ENCODE measurements at regions not wholly inside any gene's neighbourhood (a gene's known extent, or its start where the extent isn't known, plus 50 kb on each side); places are given as distances from the start of the nearest gene placed in this dataset.

DNA sequence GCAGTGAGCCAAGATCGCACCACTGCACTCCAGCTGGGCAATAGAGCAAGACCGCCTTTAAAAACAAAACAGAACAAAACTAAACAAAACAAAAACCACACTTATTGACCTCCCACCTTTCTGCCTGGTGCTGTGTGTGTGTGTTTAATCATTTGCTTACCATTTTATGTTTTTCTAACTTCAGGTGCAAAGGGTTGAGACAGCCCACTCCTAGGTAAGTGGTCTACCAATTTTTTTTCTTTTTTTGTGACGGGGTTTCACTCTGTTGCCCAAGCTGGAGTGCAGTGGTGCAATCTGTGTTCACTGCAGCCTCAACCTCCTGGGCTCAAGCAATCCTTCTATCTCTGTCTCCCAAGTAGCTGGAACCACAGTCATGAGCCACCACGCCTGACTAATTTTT, 65.8 kb downstream of the SALL1 start:
- no peak for DNase-seq (ENCODE audit: extremely low read depth in 1 of 2, low read depth in 1 of 2)

DNA sequence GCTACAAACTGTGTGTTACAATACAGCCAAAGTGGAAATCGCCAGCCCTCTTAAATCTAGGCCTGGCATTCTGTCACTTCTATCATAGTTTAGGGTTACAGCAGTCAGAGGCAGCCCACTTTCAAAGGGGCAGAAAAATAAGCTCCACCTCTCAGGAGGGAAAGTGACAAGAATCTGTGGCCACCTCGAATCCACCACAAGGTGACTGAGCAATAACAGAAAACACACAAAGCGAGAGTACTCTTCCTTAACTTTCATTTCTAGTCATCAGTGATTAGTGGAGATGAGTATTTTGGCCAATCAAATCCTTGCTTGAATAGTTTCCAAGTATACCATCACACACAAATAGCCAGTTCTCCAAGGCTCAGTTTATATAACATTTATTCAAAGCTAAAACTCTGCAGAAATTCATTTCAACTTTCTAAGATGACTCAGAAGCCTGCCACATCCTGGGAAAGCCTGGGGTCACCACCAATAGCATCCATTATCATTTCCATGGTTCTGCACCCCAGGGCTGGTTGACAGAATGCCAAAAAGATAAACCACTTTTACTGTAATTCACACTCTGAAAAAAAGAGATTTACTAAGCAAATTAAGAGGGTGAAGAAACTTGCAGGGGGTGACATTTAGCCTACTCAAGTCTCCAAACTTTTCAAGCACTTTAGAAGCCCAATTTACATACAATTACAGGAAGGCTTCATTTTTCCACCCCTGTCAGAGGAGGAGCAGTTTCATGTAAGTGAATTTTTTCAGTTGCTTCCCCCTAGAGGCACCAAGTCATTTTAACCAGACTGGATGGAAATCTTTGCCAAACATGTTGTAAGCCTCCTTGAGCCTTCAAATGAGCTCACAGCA, 66.8 kb downstream of the SALL1 start:
- DNase-seq (ENCODE audit: extremely low read depth in 1 of 2, low read depth in 1 of 2), result no peak

DNA sequence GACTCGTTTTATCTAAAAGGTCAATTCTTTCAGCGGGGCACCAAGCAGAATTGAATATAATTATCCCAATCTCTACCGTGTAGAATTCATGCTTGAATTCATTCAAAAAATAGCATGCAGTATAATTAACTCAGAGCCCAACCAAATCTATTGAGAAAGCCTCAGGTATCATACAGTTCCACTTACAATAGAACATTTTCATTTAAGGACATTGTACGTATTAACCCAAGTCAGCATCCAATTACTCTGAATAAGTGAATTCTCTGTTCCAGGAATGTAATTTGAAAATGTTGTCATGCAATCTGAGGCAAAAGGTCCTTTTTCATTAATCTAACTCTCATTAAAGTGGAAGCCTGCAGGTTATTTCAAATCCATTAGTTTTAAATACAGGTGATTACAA, 78.5 kb downstream of the SALL1 start:
- DNase-seq (ENCODE audit: extremely low read depth in 1 of 2, low read depth in 1 of 2), result no peak

DNA sequence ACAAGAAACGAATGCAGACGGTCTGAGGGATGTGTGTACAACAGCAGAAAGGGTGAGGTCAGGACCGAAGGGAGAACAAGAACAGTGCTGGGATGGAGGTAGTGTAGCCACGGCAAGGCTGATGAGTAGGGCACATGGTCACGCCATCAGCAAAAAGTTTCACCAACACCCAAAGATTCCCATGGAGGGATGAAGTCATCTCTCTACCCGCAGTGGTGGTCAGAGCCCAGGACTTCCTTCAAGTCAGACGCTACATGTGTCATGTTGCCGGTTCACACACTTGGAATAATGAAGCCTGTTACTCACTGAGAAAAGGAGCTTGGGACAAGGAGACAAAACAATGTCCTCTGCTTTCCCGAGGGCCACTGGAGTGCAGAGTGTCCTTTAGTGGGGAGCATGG, 79.7 kb downstream of the SALL1 start:
- DNase-seq (ENCODE audit: extremely low read depth in 1 of 2, low read depth in 1 of 2), result no peak

DNA sequence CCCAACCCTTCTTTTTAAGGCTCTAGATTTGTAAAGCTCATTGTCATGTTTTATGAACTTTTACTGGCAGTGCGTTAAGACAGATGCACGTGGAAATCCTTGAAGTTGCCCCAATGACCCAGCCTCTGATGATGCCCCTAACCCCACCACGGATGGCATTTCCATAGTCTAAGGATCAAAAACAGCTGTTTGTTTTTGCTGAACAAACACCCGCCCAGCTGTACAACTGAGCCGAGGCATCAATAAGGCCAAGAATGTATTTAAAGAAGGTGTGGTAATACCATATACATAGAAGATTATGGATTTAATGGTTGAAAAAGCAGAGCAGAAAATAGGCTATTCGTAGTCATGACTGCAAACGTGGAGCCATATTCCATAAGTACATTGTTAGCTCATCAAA, 83.7 kb downstream of the SALL1 start:
- no peak for DNase-seq (ENCODE audit: extremely low read depth in 1 of 2, low read depth in 1 of 2)

DNA sequence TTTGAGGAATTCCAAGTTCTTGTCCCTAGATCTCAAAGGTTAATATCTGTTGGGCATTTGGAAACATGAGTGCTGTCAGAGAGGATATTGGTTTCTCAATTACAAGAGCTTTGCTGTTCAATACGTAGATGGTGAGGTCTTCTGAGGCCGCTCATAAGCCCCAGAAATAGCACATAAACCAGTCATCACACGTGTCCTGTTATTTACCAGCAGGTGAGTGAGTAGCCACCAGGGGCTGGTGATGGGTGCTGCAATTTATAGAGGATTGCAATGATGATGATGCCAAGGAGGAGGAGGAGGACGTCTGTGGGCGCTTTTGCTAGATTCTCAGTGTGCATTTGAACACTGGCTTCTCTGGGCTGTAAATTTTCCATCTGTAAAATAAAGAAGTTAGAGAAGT, 89.0 kb downstream of the SALL1 start:
- no peak for DNase-seq (ENCODE audit: extremely low read depth in 1 of 2, low read depth in 1 of 2)

DNA sequence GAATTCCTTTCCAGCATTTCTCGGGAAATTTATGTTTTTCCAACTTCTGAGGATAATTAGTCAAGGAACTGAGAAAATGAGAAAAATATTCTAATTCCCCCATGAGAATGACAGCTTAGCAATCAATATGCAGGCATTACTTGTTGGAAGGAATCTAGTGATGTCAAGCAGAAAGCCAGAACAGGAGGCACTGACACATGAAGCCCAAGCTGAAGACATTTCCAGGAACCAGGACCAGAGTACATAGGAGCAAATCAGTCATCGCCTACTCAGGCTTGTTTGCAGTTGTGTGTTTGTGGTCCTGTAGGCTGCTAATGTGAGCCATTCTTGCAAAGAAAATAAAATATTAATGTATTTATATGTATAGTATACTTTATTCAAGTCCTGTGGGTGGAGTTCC, 89.7 kb downstream of the SALL1 start:
- no peak for DNase-seq (ENCODE audit: extremely low read depth in 1 of 2, low read depth in 1 of 2)

DNA sequence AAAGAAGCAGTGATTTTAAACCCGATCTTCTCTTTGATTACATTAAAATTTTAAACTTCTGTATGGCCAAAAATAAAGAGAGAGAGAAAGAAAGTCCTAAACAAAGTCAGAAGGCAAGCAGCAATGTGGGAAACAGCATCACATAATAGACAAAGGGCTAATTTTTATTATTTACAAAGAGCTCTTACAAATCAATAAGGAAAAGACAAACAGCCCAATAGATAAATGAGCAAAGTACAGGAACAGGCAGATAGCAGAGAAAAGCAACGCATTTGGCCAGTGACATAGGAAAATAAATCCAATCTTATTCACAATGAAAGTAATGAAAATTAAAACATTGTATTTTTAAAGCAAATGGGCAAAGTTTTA, 93.1 kb downstream of the SALL1 start:
- DNase-seq (ENCODE audit: extremely low read depth in 1 of 2, low read depth in 1 of 2), result no peak

DNA sequence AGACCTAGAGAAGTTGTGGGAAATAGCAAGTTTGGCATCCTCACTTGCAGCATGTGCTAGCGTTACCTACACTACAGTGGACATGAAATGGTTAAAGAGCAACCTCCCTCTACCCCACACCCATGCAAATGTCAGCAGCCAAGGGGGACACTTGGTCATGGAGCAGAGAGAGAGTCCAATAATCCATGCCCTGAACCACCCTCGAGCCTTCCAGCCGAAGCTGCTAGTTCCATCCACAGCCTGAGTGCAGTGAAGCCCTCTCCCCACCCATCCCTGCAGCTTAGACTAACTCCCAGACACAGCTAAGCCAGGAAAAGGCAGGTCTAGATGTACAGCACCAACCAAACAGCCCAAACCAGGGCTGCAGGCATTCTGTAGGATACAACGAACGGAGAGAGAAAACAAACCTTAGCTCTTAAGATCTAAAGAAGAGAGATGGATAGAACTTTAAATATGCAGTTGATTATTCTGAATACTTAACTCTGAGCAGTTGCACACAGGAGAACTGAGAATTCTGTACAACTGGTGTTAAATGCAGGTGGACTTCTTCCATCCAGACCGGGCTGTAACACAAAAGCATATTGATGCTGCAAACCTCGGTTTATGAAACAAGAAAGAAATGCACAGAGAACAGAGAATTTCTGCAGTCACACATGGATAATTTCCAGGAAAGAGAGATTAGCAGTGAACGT, 93.8 kb downstream of the SALL1 start:
- no peak for DNase-seq (ENCODE audit: extremely low read depth in 1 of 2, low read depth in 1 of 2)

DNA sequence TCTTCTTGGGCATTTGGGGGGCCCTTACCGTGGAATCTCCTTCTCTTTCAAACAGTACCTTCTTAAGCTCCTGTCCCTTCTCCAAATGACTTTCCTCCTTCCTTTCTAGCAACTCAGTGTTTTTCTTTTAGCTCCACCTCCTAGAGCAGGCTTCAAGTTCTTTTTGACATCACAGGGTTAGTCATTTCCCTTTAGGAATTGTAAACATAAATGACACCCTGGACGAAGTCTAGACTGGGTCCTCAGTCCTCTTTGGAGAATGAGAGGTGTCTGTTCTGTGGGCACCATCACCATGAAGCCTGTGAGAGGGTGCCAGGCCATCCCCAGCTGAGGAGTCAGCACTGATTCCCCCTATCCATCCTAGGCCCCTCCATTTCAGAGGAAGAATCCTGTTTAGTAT, 94.7 kb downstream of the SALL1 start:
- no peak for DNase-seq (ENCODE audit: extremely low read depth in 1 of 2, low read depth in 1 of 2)

DNA sequence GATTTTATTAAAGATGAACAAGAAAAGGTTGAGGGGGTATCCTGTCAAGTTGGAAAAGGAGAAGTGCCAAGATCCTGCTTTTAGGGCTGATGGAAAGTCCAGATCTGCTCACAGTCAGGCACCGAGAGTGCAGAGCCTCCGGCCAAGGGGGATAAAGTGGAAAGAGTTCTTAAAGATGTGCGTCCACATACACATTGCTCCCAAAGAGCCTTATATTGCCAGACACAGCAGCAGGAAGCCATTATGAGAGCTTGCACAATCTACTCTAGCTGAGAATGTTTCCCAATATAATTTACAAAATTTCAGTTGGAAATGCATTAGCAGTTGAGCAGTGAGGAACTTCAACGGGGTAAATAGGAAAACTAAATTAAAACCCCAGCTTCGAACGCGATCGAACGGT, 95.6 kb downstream of the SALL1 start:
- DNase-seq (ENCODE audit: extremely low read depth in 1 of 2, low read depth in 1 of 2), result no peak

DNA sequence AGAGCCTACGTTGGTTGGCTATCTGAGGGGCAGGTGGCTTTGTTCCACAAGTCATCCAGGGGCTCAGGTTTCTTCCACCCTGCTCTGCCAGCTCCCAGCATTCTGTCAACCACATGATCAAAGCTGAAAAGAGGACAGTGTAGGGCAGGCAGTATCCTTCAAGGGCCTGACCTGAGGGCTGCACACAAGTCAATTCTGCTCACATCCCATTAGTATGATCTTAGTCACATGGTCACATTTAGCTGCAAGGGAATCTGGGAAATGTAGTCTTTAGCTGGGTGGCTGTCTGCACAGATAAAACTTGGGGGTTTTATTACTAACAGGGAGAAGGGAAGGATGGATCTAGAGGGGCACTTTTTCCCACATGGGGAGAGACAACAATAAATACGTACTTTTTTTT, 97.3 kb downstream of the SALL1 start:
- DNase-seq (ENCODE audit: extremely low read depth in 1 of 2, low read depth in 1 of 2), result no peak

DNA sequence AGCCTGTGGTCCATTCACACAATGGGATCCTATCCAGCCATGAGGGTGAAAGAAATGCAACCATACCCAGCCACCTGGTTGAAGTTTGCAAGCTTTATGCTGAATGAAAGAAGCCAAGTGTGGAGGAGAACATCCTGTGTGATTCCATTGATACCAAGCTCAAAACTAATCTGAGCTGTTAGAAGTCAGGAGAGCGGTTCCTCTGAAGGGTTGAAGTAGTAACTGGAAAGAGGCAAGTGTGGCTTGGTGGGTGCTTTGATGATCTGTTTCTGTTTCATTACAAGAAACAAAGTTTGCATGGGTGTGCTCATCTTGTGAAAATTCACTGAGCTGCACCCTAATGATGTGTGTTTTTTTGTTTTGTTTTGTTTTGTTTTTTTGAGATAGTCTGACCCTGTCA, 99.4 kb downstream of the SALL1 start:
- DNase-seq (ENCODE audit: extremely low read depth in 1 of 2, low read depth in 1 of 2), result no peak

DNA sequence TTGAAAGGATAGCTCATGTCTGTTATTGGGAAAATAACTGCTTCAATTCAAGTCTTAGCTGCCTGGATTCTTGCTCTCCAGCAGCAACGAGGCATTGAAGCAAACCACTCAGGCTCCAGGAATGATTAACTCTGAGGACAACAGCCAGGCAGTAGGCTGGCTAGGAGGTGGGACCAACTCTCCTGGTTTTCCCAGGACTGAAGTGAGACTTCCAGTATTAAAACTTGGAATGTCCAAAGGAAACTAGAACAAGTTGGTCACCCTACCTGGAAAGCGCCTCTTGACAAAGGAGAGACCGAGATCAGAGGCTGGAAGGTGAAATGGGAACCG, 100.7 kb downstream of the SALL1 start:
- DNase-seq (ENCODE audit: extremely low read depth in 1 of 2, low read depth in 1 of 2), result no peak

DNA sequence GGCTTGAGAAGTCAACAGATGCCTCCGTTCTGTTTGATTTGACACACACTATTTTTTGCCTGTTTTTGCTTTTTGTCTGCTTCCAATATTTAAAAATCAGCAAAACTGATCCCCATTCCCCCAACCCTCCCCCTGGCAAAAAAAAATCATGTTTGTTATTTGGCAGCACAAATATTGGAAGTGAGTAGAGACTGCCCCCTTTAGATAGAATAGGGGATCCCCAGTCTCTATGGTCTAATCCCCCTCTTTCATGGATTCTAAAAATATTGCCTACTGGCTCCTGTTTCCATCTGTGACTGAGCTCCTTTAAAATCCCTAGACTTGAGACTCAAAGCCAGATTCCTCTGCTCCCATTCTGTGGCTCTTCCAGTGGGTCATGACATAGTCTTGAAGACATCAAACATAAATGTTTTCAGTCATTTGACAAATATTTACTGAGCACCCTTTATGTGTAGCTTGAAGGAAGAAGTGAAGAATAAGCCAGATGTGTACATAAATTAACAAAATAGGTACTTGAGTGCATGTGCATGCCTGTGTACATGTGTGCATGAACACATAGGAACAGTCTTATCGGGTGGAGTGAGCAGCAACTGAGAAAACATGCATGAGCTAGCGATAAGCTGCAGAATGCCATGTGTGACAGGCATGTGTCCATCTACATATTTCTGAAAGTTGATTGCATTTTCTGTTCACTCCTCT, 101.2 kb downstream of the SALL1 start:
- no peak for DNase-seq (ENCODE audit: extremely low read depth in 1 of 2, low read depth in 1 of 2)

DNA sequence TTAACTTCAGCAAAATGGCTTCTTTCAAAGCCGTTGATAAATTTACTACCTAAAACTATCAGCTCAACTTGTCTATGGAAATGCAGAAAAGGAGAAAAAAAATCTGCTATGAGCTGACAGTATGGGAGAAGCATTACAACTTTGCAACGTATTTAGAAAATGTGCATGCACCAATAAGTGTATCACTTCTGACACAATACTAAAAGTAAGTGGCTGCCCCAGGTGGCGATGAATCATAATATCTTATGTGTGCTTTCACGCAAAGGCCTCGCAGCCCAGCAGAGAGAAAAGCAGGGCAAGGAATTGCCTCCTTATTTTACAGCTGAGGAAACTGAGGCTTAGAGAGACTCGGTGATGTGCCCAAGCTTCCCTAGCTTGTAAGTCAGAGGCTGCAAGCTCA, 101.8 kb downstream of the SALL1 start:
- DNase-seq (ENCODE audit: extremely low read depth in 1 of 2, low read depth in 1 of 2), result no peak

DNA sequence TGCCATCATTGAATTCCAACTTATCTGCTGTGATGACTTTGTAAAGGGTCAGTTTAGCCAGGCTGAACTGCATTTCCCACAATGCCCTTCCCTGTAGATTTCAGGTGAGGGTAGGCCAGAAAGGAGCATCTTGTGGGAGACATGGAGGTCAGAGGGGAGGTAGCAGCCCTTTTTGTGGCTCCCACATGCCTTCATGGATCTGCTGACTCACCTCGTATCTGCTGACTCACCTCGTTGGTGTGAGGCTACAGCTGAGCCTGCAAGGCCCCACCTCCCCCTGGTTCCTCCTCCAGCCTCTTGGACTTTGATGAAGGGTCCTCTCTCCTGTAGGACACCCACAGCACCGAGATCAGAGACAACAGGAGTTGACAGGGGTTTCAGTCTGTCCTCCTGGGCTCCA, 102.5 kb downstream of the SALL1 start:
- DNase-seq (ENCODE audit: extremely low read depth in 1 of 2, low read depth in 1 of 2), result no peak

DNA sequence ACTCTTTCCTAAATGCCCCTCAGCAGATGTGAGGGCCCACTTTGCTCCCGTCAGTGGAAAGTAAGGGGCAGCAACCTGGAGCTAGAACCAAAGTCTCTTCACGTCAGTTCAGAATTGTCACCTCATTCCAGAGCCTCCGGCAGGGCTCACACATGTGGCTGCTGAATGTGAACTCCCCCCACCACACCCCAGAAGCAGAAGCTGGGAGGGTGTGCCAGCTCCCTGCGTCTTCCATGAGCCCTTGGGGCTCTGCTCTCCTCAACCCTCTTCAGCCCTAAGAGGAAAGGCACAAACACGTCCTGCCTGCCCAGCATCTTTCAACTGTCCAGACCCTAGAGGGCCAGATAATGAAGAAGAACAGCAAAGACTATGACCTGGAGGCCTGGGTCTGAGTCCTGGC, 105.3 kb downstream of the SALL1 start:
- no peak for DNase-seq (ENCODE audit: extremely low read depth in 1 of 2, low read depth in 1 of 2)

DNA sequence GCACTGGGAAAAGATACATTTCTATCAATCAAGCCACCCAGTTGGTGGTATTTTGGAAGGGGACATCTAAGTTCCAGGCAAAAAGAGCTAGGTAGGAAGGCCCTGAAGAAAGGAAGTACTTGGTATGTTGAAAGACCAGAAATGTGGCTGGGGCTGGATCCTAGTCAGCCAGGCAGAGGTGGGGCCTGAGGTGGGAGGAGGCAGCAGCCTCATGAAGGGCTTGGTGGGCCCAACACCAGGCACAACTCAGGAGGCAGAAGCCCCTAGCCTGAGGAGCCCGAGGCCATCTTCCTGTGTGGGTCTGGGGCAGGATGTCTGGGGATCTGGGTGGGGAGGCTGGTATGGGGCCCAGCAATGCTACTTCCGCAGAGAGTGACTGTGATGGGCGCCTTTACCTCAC, 105.9 kb downstream of the SALL1 start:
- no peak for DNase-seq (ENCODE audit: extremely low read depth in 1 of 2, low read depth in 1 of 2)

DNA sequence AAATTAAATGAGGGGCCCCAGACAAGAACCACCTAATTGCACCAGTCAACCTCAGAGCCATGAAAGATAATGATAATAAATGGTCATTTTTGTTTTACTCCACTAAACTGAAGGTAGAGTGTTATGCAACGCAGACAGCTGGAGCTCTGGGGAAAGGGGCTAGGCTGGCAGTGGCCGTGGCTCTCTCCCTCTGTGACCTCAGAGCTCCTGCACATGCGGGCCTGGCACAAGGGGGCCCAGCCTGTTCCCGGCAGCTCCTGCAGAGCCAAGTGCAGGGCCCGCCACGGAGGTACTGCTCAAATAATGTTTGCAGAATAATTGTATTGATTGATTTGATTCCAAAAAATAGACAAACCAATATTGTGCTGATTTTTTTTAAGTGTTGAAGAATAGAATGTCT, 109.5 kb downstream of the SALL1 start:
- no peak for DNase-seq (ENCODE audit: extremely low read depth in 1 of 2, low read depth in 1 of 2)

DNA sequence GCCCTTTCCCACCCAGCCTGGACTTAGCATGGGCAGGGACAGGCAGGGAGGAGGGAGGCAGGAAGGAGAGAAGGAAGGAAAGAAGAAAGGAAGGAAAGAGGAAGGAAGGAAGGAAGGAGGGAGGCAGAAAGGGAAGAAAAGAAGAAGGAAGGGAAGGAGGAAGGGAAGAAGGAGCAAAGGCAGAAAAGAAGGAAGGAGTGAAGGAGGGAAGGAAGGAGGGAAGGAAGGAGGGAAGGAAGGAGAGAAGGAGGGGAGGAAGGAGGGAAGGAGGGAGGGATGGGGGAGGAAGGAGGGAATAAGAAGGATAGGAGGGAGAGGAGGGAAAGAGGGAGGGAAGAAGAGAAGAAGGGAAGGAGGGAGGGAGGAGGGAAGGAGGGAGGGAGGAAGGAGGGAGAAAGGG, 110.4 kb downstream of the SALL1 start:
- DNase-seq (ENCODE audit: extremely low read depth in 1 of 2, low read depth in 1 of 2), result no peak

DNA sequence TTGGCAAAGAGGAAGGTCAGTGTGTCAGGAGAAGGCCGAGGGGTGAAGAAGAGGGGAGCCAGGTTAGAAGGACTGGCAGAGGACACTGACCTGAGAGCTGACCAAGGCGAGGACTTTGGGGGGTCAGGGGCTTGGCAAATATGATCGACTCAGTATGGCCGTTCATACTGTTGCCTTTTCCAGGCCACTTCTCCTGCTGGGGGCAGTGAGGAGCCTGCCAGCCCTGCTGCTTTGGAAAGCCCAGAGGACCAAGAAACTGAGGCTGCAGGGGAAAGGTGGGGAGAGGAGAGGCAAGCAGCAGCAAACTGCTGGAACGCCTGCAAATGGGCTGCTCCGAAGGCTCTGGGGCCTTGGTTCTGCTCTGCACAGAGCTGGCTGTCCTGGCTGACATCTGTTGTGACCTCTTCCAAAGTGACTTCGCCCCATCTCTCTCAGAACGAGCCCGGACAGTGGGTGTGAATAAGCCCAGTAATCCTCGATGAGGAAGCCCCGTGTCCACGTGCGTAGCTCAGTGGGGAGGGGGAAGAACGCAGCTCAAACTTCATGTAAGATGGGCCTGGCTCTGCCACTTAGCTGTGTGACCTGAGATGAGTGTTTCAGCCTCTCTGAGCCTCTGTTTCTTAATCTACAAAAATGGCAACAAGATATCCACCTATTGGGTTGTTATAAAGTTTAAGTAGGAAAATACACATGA, 111.3 kb downstream of the SALL1 start:
- DNase-seq (ENCODE audit: extremely low read depth in 1 of 2, low read depth in 1 of 2), result no peak
